ENCODE measurements at regions not wholly inside any gene's neighbourhood (a gene's known extent, or its start where the extent isn't known, plus 50 kb on each side); places are given as distances from the start of the nearest gene placed in this dataset.

GRCh38 chr10:106446920-106447319 is 717.6 kb downstream of the SORCS1 start:
- TF ChIP-seq CTCF (IDR thresholded peaks at IDR 0.05) (no peak), ZFX (IDR thresholded peaks at IDR 0.05; ENCODE audit: borderline replicate concordance) (no peak)

Data from 22Rv1 (cell line).